ENCODE measurements at regions not wholly inside any gene's neighbourhood (a gene's known extent, or its start where the extent isn't known, plus 50 kb on each side); places are given as distances from the start of the nearest gene placed in this dataset.

GRCh38 chr3:146883288-146883687 is 278.1 kb upstream of the PLSCR5 start (continued):
- TF ChIP-seq ZNF274 (IDR thresholded peaks at IDR 0.05; ENCODE audit: low read depth, low read length) (no peak), EGR1 (IDR thresholded peaks at IDR 0.05; ENCODE audit: low read depth) (no peak), POLR2A (IDR thresholded peaks at IDR 0.05; ENCODE audit: borderline replicate concordance, extremely low read depth, insufficient read depth, insufficient read length) (no peak), SP1 (IDR thresholded peaks at IDR 0.05; ENCODE audit: low read depth) (no peak), ZFX (IDR thresholded peaks at IDR 0.05) (no peak), TCF7L2 (IDR thresholded peaks at IDR 0.05; ENCODE audit: borderline replicate concordance, extremely low read depth, insufficient read depth, insufficient read length) (no peak)

GRCh38 chr3:146881966-146882760 is 277.0 kb upstream of the PLSCR5 start:
- BruUV-seq (replicated peaks), result no TSS peak
- POLR2A ChIA-PET, result no interaction called here

GRCh38 chr3:146881356-146881755 is 276.2 kb upstream of the PLSCR5 start:
- DNase-seq (ENCODE audit: low read depth, low spot score) (no peak), ATAC-seq (no peak)
- H3K9me2 ChIP-seq (ENCODE audit: insufficient read depth), result no peaks in the 10 kb centered on the region
- H3K4me1 ChIP-seq (ENCODE audit: control insufficient read depth in 1 of 2, insufficient read depth in 2 of 2, low read length in 2 of 2), result no peaks in the 10 kb centered on the region
- RAD21 ChIA-PET (ENCODE audit: low non-redundant PET in 1 of 2, low total read pairs in 2 of 2, uncharacterized antibody in 2 of 2, unreplicated experiment in 2 of 2), result no interaction called here
- no peaks in the 10 kb centered on the region for H3K36me3 ChIP-seq (ENCODE audit: control insufficient read depth in 1 of 2, insufficient read depth in 2 of 2, low read length in 2 of 2)
- H3K4me3 ChIP-seq (replicated peaks in 1 of 2; ENCODE audit: low read depth in 1 of 2, low read length in 2 of 2), result no peak overlapping the region
- BruUV-seq (replicated peaks), result no TSS peak
- CTCF ChIA-PET, result no interaction called here
- no peak overlapping the region for H2AFZ ChIP-seq (ENCODE audit: low read depth, low read length, poor library complexity, severe bottlenecking)
- H3K27me3 ChIP-seq (ENCODE audit: insufficient read depth, low read length), result no peaks in the 10 kb centered on the region
- H3K27ac ChIP-seq (ENCODE audit: low read depth, low read length), result no peak overlapping the region
- no peaks in the 10 kb centered on the region for H4K20me1 ChIP-seq (ENCODE audit: insufficient read depth)
- POLR2A ChIA-PET, result no interaction called here
- no peak overlapping the region for H3K9ac ChIP-seq (ENCODE audit: low read length)
- no peaks in the 10 kb centered on the region for H3K79me2 ChIP-seq (ENCODE audit: insufficient read depth, low read length)
- H3K4me2 ChIP-seq (ENCODE audit: low read length), result no peak overlapping the region
- H3K9me3 ChIP-seq (ENCODE audit: control insufficient read depth in 1 of 2, insufficient read depth in 1 of 2, low read depth in 1 of 2, low read length in 2 of 2), result no peaks in the 10 kb centered on the region
- intact Hi-C loops (cut with micrococcal nuclease), result no loop called here
- TF ChIP-seq SP1 (IDR thresholded peaks at IDR 0.05; ENCODE audit: low read depth) (no peak), JUND (IDR thresholded peaks at IDR 0.05) (no peak), CBX3 (IDR thresholded peaks at IDR 0.05; ENCODE audit: low read depth) (no peak), TCF7L2 (IDR thresholded peaks at IDR 0.05; ENCODE audit: borderline replicate concordance, extremely low read depth, insufficient read depth, insufficient read length) (no peak), RAD21 (IDR thresholded peaks at IDR 0.05; ENCODE audit: low read depth) (no peak), FOSL1 (IDR thresholded peaks at IDR 0.05; ENCODE audit: low read depth) (no peak), POLR2A (IDR thresholded peaks at IDR 0.05; ENCODE audit: borderline replicate concordance, extremely low read depth, insufficient read depth, insufficient read length) (no peak), ZFX (IDR thresholded peaks at IDR 0.05) (no peak), ATF3 (IDR thresholded peaks at IDR 0.05) (no peak), EZH2phosphoT487 (IDR thresholded peaks at IDR 0.05; ENCODE audit: borderline replicate concordance) (no peak), REST (IDR thresholded peaks at IDR 0.05; ENCODE audit: low read depth) (no peak), ZNF274 (IDR thresholded peaks at IDR 0.05; ENCODE audit: low read depth, low read length) (no peak), EZH2 (IDR thresholded peaks at IDR 0.05) (no peak)

More at GRCh38 chr3:146881966-146882760, 277.0 kb upstream of the PLSCR5 start:
- no peak for ATAC-seq
- H3K27ac ChIP-seq (ENCODE audit: low read depth, low read length), result no peak overlapping the region
- H4K20me1 ChIP-seq (ENCODE audit: insufficient read depth), result no peaks in the 10 kb centered on the region
- no peak overlapping the region for H3K4me3 ChIP-seq (replicated peaks in 1 of 2; ENCODE audit: low read depth in 1 of 2, low read length in 2 of 2)
- no peaks in the 10 kb centered on the region for H3K9me3 ChIP-seq (ENCODE audit: control insufficient read depth in 1 of 2, insufficient read depth in 1 of 2, low read depth in 1 of 2, low read length in 2 of 2)
- H3K27me3 ChIP-seq (ENCODE audit: insufficient read depth, low read length), result no peaks in the 10 kb centered on the region
- H3K4me1 ChIP-seq (ENCODE audit: control insufficient read depth in 1 of 2, insufficient read depth in 2 of 2, low read length in 2 of 2), result no peaks in the 10 kb centered on the region
- intact Hi-C loops (cut with micrococcal nuclease), result no loop called here
- no peaks in the 10 kb centered on the region for H3K9me2 ChIP-seq (ENCODE audit: insufficient read depth)
- no peaks in the 10 kb centered on the region for H3K79me2 ChIP-seq (ENCODE audit: insufficient read depth, low read length)
- no peak overlapping the region for H3K4me2 ChIP-seq (ENCODE audit: low read length)
- no peaks in the 10 kb centered on the region for H3K36me3 ChIP-seq (ENCODE audit: control insufficient read depth in 1 of 2, insufficient read depth in 2 of 2, low read length in 2 of 2)
- ChIA-PET CTCF (no interaction called here), RAD21 (ENCODE audit: low non-redundant PET in 1 of 2, low total read pairs in 2 of 2, uncharacterized antibody in 2 of 2, unreplicated experiment in 2 of 2) (no interaction called here)
- no peak for TF ChIP-seq JUND (IDR thresholded peaks at IDR 0.05)
- no peak for TF ChIP-seq RAD21 (IDR thresholded peaks at IDR 0.05; ENCODE audit: low read depth)
- TF ChIP-seq POLR2A (IDR thresholded peaks at IDR 0.05; ENCODE audit: borderline replicate concordance, extremely low read depth, insufficient read depth, insufficient read length), result no peak
- no peak for DNase-seq (ENCODE audit: low read depth, low spot score)
- no peak overlapping the region for H3K9ac ChIP-seq (ENCODE audit: low read length)
- no peak overlapping the region for H2AFZ ChIP-seq (ENCODE audit: low read depth, low read length, poor library complexity, severe bottlenecking)
